GM18873 (cell line): ENCODE measurements at regions not wholly inside any gene's neighbourhood (a gene's known extent, or its start where the extent isn't known, plus 50 kb on each side); places are given as distances from the start of the nearest gene placed in this dataset.

ENCODE experiments used
- ATAC-seq: cut with Tn5 transposase; IDR thresholded peaks from one replicate; pipeline ENCODE4 v1.9.1; 2021; ENCODE audit warnings: mild to moderate bottlenecking, moderate library complexity, moderate number of reproducible peaks; ENCODE audit not compliant: unreplicated experiment, low FRiP score

- ATAC-seq: no peak
Measured at GRCh38 chr2:5839550-5839949, 147.4 kb downstream of the SOX11 start.

- ATAC-seq: no peak
Measured at GRCh38 chr2:5841126-5841525, 148.9 kb downstream of the SOX11 start.

GRCh38 chr2:5842326-5842725 is 150.1 kb downstream of the SOX11 start:
- no peak for ATAC-seq

- ATAC-seq: no peak
Measured at GRCh38 chr2:5845798-5846330, 153.7 kb downstream of the SOX11 start.

GRCh38 chr2:5846881-5847280 is 154.7 kb downstream of the SOX11 start:
- no peak for ATAC-seq

- ATAC-seq: no peak
Measured at GRCh38 chr2:5849562-5849961, 157.4 kb downstream of the SOX11 start.

- no peak for ATAC-seq
Measured at GRCh38 chr2:5851410-5851809, 159.2 kb downstream of the SOX11 start.

GRCh38 chr2:5854797-5855196 is 162.6 kb downstream of the SOX11 start:
- no peak for ATAC-seq

- ATAC-seq: no peak
Measured at GRCh38 chr2:5867056-5867455, 174.9 kb downstream of the SOX11 start.

- no peak for ATAC-seq
Measured at GRCh38 chr2:5868931-5869330, 176.7 kb downstream of the SOX11 start.

- ATAC-seq: no peak
Measured at GRCh38 chr2:5869936-5870335, 177.8 kb downstream of the SOX11 start.

GRCh38 chr2:5877360-5877759 is 185.2 kb downstream of the SOX11 start:
- ATAC-seq: no peak

- no peak for ATAC-seq
Measured at GRCh38 chr2:5885451-5886173, 193.4 kb downstream of the SOX11 start.

- ATAC-seq: no peak
Measured at GRCh38 chr2:5886462-5886861, 194.3 kb downstream of the SOX11 start.

- no peak for ATAC-seq
Measured at GRCh38 chr2:5888126-5888525, 195.9 kb downstream of the SOX11 start.

GRCh38 chr2:5889519-5889918 is 197.3 kb downstream of the SOX11 start:
- no peak for ATAC-seq

GRCh38 chr2:5894355-5894754 is 202.2 kb downstream of the SOX11 start:
- ATAC-seq: no peak

GRCh38 chr2:5895284-5895683 is 203.1 kb downstream of the SOX11 start:
- ATAC-seq: no peak

GRCh38 chr2:5897249-5897648 is 205.1 kb downstream of the SOX11 start:
- no peak for ATAC-seq

GRCh38 chr2:5898667-5899066 is 206.5 kb downstream of the SOX11 start:
- ATAC-seq: no peak

GRCh38 chr2:5905661-5906060 is 213.5 kb downstream of the SOX11 start:
- ATAC-seq: no peak

- no peak for ATAC-seq
Measured at GRCh38 chr2:5908071-5908470, 215.9 kb downstream of the SOX11 start.
